ENCODE measurements at regions not wholly inside any gene's neighbourhood (a gene's known extent, or its start where the extent isn't known, plus 50 kb on each side); places are given as distances from the start of the nearest gene placed in this dataset.

GRCh38 chr21:16751695-16752474, 761.0 kb upstream of the CXADR start:
- DNase-seq (ENCODE audit: low read depth in 2 of 2): no peak

DNA sequence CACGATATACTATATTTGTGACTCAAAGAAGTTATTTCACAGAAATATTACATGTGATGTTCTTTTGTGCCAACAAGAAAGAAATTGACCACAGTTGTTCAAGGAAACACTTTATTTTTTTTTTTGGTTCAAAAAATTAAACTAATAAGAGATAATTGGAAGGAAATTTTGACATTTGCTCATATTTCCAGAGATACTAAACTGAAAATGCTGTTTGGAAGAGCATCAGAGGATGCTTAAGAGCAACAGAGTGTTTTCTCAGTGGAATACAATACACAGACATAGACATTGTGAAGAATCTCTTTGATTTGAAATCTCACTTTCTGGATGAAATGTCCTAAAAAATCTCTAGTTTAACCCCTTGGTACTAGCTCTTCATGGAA, 760.4 kb upstream of the CXADR start:
- no peak for DNase-seq (ENCODE audit: low read depth in 2 of 2)

- DNase-seq (ENCODE audit: low read depth in 2 of 2): no peak
Observed at GRCh38 chr21:16755061-16755460, 757.8 kb upstream of the CXADR start.

GRCh38 chr21:16767201-16767600, 745.6 kb upstream of the CXADR start:
- no peak for DNase-seq (ENCODE audit: low read depth in 2 of 2)

- no peak for DNase-seq (ENCODE audit: low read depth in 2 of 2)
Observed at GRCh38 chr21:16768096-16768495, 744.7 kb upstream of the CXADR start.

DNA sequence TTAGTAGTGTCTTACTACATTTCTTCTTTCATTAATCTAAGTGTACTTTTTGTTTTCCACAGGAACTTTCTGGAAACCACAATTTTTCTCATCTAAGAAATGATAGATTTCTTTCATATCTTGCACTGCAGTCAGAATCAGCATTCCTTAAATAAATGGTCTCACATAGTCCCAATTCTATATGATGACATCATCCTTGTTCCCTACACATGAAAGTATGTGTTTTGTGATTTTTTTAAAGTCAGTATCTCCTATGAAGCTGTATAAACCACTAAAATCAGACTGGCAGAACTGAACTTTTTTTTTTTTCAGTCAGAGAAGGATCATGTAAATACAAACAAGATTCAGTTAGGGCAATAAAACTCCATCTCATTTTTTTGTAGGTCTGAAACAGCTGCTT, 742.6 kb upstream of the CXADR start:
- no peak for DNase-seq (ENCODE audit: low read depth in 2 of 2)

DNA sequence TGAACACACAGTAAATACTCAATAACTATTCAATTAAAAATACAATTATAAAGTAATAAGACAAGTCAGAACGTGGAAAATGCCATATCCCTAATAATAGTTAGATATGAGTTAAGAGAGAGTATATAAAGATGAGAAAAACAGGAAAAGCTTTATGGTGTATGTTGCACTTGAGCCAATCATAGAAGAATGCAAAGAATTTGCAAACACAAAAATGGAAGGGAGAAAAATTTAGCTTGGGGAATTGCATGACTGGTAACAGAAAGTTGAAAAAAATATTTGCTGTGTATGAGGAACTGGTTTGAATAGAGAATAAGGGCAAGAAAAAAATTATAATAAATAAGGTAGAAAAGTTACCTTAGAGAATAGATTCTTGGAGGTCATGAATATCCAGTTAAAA, 739.6 kb upstream of the CXADR start:
- no peak for DNase-seq (ENCODE audit: low read depth in 2 of 2)

GRCh38 chr21:16775076-16775475, 737.8 kb upstream of the CXADR start:
- no peak for DNase-seq (ENCODE audit: low read depth in 2 of 2)

DNA sequence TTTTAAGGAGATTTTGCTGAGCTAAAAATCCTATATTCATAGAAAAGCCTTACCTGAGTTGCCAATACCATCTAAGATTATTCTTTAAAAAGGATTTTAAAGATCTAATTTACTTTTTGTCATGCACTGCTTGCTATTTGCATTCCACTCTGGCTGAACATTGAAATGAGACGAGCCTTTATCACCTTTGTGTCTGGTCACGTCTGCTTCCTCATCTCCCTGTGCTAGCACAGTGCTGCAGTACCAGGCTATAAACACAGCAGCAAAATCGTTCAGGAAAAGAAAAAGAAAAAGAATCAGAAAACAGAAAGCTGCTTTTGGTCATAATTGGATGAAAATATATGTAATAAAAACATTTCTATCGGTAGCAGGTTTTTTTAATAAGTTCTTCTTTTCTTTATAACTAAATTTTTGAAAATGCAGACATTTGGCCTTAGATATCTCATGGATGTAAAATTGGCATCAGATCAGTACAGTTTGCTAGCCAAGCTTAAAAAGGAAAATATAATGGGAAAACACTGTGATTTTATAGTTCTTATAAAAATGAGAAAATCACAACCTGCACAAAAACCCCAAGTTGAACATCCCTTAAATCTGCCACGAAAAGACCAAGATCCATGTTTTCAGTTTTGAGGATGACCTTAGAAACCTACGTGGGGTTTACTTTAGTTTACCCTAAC, 735.7 kb upstream of the CXADR start:
- no peak for DNase-seq (ENCODE audit: low read depth in 2 of 2)

DNA sequence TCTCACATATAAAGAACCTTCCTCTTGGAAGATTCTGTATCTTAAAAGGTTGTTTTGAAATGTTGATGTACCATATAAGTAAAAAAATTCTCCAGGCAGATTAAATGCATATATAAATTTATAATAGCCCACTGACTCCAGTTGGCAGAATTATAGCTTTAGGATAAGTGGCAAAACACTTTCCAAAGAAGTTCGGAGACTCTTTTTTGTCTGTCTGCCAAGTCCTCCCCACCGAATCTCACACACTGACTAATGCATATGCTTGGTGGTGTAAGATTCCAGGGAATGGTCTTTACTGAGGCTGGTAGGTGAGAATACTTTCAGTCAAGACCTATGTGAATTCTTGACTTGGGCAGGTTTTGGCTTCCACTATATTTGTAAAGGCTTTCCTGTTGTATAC, 724.3 kb upstream of the CXADR start:
- DNase-seq (ENCODE audit: low read depth in 2 of 2): no peak

- DNase-seq (ENCODE audit: low read depth in 2 of 2): no peak
Observed at GRCh38 chr21:16789636-16790035, 723.2 kb upstream of the CXADR start.

DNA sequence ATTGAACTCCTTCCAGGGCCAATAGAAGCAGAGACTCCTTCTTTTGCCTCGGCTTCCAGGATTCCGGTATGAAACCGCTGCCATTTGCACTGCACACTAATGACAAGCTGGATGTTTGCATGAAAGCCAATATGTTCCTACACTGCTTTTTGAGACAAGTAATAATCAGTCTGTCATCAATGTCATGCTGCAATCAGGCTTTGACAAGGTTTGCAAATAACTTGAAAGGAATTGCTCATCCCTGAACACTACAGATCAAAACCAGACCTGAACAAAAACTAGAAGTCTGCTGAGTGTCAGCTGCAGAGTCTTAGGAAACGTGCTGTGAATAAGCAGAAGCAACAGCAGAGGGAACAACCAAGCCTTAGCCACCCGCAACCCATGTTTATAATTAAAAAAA, 720.7 kb upstream of the CXADR start:
- DNase-seq (ENCODE audit: low read depth in 2 of 2): no peak

- DNase-seq (ENCODE audit: low read depth in 2 of 2): no peak
Observed at GRCh38 chr21:16794950-16795349, 717.9 kb upstream of the CXADR start.

- no peak for DNase-seq (ENCODE audit: low read depth in 2 of 2)
Observed at GRCh38 chr21:16796776-16797175, 716.1 kb upstream of the CXADR start.

GRCh38 chr21:16797540-16797939, 715.3 kb upstream of the CXADR start:
- DNase-seq (ENCODE audit: low read depth in 2 of 2): no peak

GRCh38 chr21:16797966-16798365, 714.9 kb upstream of the CXADR start:
- no peak for DNase-seq (ENCODE audit: low read depth in 2 of 2)

DNA sequence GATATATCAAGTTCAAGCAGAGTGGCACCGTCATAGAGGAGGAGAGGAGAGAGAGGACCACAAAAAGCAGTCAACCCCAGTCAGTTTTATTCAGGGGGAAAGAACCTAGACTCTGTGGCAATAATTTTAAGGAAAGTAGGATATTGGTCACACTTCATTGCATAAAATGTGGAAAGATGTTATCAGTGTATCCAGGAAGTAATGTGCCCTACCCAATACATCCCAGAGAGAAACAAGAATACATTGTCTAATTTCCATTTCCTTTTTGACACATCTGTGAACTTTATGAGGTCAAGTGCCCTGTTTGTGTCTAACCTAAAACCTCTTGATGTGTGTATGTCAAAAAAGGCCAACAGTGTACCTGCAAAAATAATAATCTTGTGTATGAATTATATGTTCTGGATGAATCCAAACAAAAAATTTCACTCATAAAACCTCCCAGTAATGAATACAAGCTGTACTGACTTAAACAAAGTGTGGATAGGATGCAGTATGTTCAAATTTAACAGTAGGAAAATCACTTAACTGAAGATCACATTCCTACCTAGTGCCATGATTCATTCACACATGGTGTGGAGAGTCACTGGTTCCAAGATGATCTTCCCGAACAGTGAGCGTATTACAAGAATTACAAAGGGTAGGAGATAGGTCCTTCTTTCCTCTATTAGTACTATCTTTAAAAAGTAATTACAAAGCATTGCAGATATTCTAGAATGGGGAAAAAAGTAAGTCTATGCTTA, 712.1 kb upstream of the CXADR start:
- DNase-seq (ENCODE audit: low read depth in 2 of 2): no peak

DNA sequence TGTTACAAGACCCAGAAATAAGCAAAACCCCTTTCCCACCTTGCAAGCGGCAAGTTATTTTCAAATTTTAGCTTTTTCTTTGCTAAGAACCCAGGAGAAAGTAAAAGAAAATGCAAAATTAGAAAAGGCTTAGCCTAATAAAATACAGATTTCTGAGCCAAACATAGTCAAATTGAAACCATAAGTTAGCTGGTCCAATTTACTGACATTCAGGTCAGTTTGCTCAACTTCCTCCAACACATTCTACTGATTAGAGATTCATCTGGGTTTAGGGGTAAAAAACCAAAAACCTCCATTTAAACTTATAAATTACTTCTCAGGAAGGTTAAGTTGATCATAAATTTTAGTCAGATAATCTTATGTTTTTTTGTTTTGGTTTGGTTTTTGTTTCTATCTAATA, 701.8 kb upstream of the CXADR start:
- no peak for DNase-seq (ENCODE audit: low read depth in 2 of 2)

DNA sequence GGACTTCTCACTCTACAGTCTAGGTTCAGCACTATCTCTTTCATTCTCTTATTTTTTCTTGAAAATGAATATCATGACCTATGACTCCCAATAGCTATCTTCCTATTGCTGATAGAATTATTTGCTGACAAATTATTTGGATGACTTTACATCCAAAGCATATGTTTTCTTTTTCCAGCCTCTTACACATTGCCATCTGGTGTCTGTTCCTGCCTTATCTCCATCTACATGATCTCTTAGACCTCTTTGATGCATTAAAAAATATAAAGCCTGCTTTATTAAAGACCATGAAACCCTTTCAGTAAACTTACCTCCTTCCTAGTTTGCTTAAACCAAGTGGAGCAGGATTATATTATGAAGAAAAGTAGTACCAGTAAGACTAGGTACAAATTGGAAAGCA, 700.9 kb upstream of the CXADR start:
- no peak for DNase-seq (ENCODE audit: low read depth in 2 of 2)

GRCh38 chr21:16815243-16815642, 697.6 kb upstream of the CXADR start:
- no peak for DNase-seq (ENCODE audit: low read depth in 2 of 2)

GRCh38 chr21:16821588-16821987, 691.3 kb upstream of the CXADR start:
- DNase-seq (ENCODE audit: low read depth in 2 of 2): no peak

- DNase-seq (ENCODE audit: low read depth in 2 of 2): no peak
Observed at GRCh38 chr21:16829532-16829931, 683.3 kb upstream of the CXADR start.

DNA sequence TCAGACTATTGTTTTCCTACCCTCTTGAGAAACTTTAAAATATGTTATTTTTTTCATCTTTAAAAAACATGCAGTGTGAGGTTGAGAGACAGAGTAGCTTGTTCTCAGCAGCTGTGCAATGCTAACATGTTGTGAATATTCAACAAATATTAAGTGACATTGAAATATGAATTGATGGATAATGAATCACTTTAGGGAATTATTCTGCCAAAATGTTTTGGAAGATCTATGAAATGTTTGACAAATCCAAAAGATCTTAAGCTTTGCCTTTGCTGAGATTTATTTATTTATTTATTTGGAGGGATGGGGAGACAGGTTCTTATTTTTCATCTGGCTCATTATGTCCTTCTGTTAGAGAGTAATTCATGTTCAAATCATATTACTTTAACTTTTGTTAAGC, 680.1 kb upstream of the CXADR start:
- DNase-seq (ENCODE audit: low read depth in 2 of 2): no peak

Data from activated CD8-positive, alpha-beta memory T cell treated with anti-CD3 and anti-CD28 coated beads for 4 hours (primary cell).